ENCODE measurements at regions not wholly inside any gene's neighbourhood (a gene's known extent, or its start where the extent isn't known, plus 50 kb on each side); places are given as distances from the start of the nearest gene placed in this dataset.

GRCh38 chr11:27217948-27218420, 145.0 kb downstream of the CCDC34 start:
- intact Hi-C loops (cut with DNase I): no loop called here
- Histone ChIP-seq H3K27me3 (no peaks in the 10 kb centered on the region), H3K9me3 (no peaks in the 10 kb centered on the region), H3K27ac (no peak overlapping the region), H3K36me3 (no peaks in the 10 kb centered on the region), H3K4me1 (peaks cover 0 to 8% of the 10 kb centered on the region in 2 donors), H3K4me3 (no peak overlapping the region)
- no peak for DNase-seq (ENCODE audit: low spot score in 2 of 2)
- TF ChIP-seq CTCF (IDR thresholded peaks at IDR 0.05): no peak

- Histone ChIP-seq H3K9me3 (no peaks in the 10 kb centered on the region), H3K4me3 (no peak overlapping the region), H3K36me3 (no peaks in the 10 kb centered on the region), H3K4me1 (peaks cover 0 to 12% of the 10 kb centered on the region in 2 donors), H3K27me3 (no peaks in the 10 kb centered on the region), H3K27ac (no peak overlapping the region)
- DNase-seq (ENCODE audit: low spot score in 2 of 2): no peak
- TF ChIP-seq CTCF (IDR thresholded peaks at IDR 0.05): no peak
- intact Hi-C loops (cut with DNase I): no loop called here
Measured at GRCh38 chr11:27217496-27217895, 145.5 kb downstream of the CCDC34 start.

- no peaks in the 10 kb centered on the region for H3K36me3 ChIP-seq
- H3K4me1 ChIP-seq: peaks cover 0 to 12% of the 10 kb centered on the region in 2 donors
- no peak for DNase-seq (ENCODE audit: low spot score in 2 of 2)
- H3K4me3 ChIP-seq: no peak overlapping the region
- H3K9me3 ChIP-seq: no peaks in the 10 kb centered on the region
- intact Hi-C loops (cut with DNase I): no loop called here
- H3K27me3 ChIP-seq: no peaks in the 10 kb centered on the region
- no peak overlapping the region for H3K27ac ChIP-seq
- no peak for TF ChIP-seq CTCF (IDR thresholded peaks at IDR 0.05)
Measured at GRCh38 chr11:27216270-27217149, 146.5 kb downstream of the CCDC34 start.

- no peak for TF ChIP-seq CTCF (IDR thresholded peaks at IDR 0.05)
- intact Hi-C loops (cut with DNase I): no loop called here
- Histone ChIP-seq H3K27ac (no peak overlapping the region), H3K36me3 (no peaks in the 10 kb centered on the region), H3K27me3 (no peaks in the 10 kb centered on the region), H3K4me1 (peaks cover 0 to 12% of the 10 kb centered on the region in 2 donors), H3K4me3 (no peak overlapping the region), H3K9me3 (no peaks in the 10 kb centered on the region)
- DNase-seq (ENCODE audit: low spot score in 2 of 2): no peak
Measured at GRCh38 chr11:27215471-27216269, 147.3 kb downstream of the CCDC34 start.

- Histone ChIP-seq H3K27me3 (no peaks in the 10 kb centered on the region), H3K4me1 (peaks cover 0 to 12% of the 10 kb centered on the region in 2 donors), H3K4me3 (no peak overlapping the region), H3K9me3 (no peaks in the 10 kb centered on the region), H3K27ac (no peak overlapping the region), H3K36me3 (no peaks in the 10 kb centered on the region)
- no peak for DNase-seq (ENCODE audit: low spot score in 2 of 2)
- intact Hi-C loops (cut with DNase I): no loop called here
- no peak for TF ChIP-seq CTCF (IDR thresholded peaks at IDR 0.05)
Measured at GRCh38 chr11:27214713-27215112, 148.3 kb downstream of the CCDC34 start.

Data from ascending aorta (tissue), 2 donors.